ENCODE measurements at regions not wholly inside any gene's neighbourhood (a gene's known extent, or its start where the extent isn't known, plus 50 kb on each side); places are given as distances from the start of the nearest gene placed in this dataset.

DNA sequence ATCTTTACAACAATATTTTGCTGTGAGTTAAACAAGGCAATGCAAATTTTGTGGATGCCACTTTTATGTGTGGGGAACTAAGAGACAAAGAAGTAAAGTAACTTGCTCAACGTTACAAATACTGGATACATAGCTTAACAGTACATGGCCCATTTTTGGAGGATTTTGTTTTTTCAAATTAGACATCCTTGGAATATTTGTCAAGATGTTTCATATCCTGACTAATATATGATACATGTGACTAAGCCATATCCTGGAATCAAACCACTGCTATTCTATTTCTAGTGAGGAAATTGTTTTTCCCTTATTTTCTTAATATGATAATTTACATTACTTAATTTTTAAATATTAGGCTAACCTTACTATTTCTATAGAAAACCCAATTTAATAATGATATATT lies 529.8 kb downstream of the DMRTA1 start:
- Histone ChIP-seq H3K14ac (replicated peaks; ENCODE audit: low read depth, low read length) (no peak overlapping the region), H2BK120ac (ENCODE audit: low read depth, low read length) (no peak overlapping the region), H3K4me3 (ENCODE audit: insufficient read depth, low read depth, low read length) (no peak overlapping the region), H3K18ac (ENCODE audit: low read depth, low read length) (no peak overlapping the region), H3K56ac (ENCODE audit: extremely low read depth, insufficient read depth, low read length) (no peak overlapping the region), H3K4me1 (ENCODE audit: control insufficient read depth, insufficient read depth, low read length) (no peaks in the 10 kb centered on the region), H2AFZ (replicated peaks; ENCODE audit: low read length, poor library complexity) (no peak overlapping the region), H3K9me3 (ENCODE audit: control insufficient read depth, insufficient read depth, low read length) (no peaks in the 10 kb centered on the region), H2BK15ac (ENCODE audit: low read depth, low read length) (no peak overlapping the region), H2BK20ac (ENCODE audit: low read depth, low read length) (no peak overlapping the region), H2BK5ac (ENCODE audit: low read depth, low read length, poor library complexity, severe bottlenecking) (no peak overlapping the region), H3K36me3 (ENCODE audit: control insufficient read depth, insufficient read depth, low read length) (no peaks in the 10 kb centered on the region), H4K8ac (ENCODE audit: low read depth in 2 of 2, low read length in 2 of 2) (no peak overlapping the region), H3K9me1 (ENCODE audit: insufficient read depth, low read length) (no peaks in the 10 kb centered on the region), H3K23ac (ENCODE audit: low read depth, low read length) (no peak overlapping the region), H3K27me3 (ENCODE audit: control insufficient read depth, insufficient read depth, low read length) (no peaks in the 10 kb centered on the region), H3K4ac (ENCODE audit: low read depth, low read length) (no peak overlapping the region), H2AK9ac (replicated peaks; ENCODE audit: low read depth, low read length, poor library complexity) (no peak overlapping the region), H4K20me1 (ENCODE audit: insufficient read depth, low read length) (no peaks in the 10 kb centered on the region), H3K9ac (ENCODE audit: low read depth, low read length) (no peak overlapping the region), H2AK5ac (ENCODE audit: low read depth, low read length) (no peak overlapping the region), H4K5ac (ENCODE audit: low read depth, low read length) (no peak overlapping the region), H3K79me1 (ENCODE audit: low read depth in 1 of 2, low read length in 2 of 2) (no peaks in the 10 kb centered on the region), H3K4me2 (ENCODE audit: low read depth, low read length) (no peak overlapping the region), H4K91ac (ENCODE audit: insufficient read depth, low read depth, low read length) (no peak overlapping the region), H3K27ac (ENCODE audit: insufficient read depth, low read length) (no peak overlapping the region)
- DNase-seq = peak; percentile 55
- dilution Hi-C loops (cut with HindIII; ENCODE audit: low sequenced_read_pairs, unreplicated experiment) = no loop called here
- no CpG with 5 or more reads among the region's 1 CpG for WGBS, 2 experiments (ENCODE audit: extremely low coverage in 2 of 2, insufficient read length in 1 of 2)
- POLR2A ChIA-PET (ENCODE audit: unreplicated experiment) = no interaction called here
- no TSS peak for BruUV-seq (replicated peaks)
- 0 out of 2 replicates have a peak, but pooled peaks have one; percentile 27 for ATAC-seq (ENCODE audit: low read depth)
- in situ Hi-C loops (cut with MboI; ENCODE audit: low sequenced_read_pairs) = no loop called here
- intact Hi-C loops (cut with micrococcal nuclease) = no loop called here
- no peak for TF ChIP-seq MXI1 (IDR thresholded peaks at IDR 0.05; ENCODE audit: borderline replicate concordance, low read depth, low read length)
- TF ChIP-seq, protein P1, sequence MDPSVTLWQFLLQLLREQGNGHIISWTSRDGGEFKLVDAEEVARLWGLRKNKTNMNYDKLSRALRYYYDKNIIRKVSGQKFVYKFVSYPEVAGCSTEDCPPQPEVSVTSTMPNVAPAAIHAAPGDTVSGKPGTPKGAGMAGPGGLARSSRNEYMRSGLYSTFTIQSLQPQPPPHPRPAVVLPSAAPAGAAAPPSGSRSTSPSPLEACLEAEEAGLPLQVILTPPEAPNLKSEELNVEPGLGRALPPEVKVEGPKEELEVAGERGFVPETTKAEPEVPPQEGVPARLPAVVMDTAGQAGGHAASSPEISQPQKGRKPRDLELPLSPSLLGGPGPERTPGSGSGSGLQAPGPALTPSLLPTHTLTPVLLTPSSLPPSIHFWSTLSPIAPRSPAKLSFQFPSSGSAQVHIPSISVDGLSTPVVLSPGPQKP (IDR thresholded peaks at IDR 0.05; ENCODE audit: borderline replicate concordance, low read depth, low read length) = no peak
- TF ChIP-seq RFX5 (IDR thresholded peaks at IDR 0.05; ENCODE audit: low read depth, low read length) = no peak
- TF ChIP-seq RCOR1 (IDR thresholded peaks at IDR 0.05; ENCODE audit: insufficient replicate concordance, low read length) = no peak
- TF ChIP-seq SMC3 (IDR thresholded peaks at IDR 0.05; ENCODE audit: low read depth, low read length) = no peak
- TF ChIP-seq, protein P2, sequence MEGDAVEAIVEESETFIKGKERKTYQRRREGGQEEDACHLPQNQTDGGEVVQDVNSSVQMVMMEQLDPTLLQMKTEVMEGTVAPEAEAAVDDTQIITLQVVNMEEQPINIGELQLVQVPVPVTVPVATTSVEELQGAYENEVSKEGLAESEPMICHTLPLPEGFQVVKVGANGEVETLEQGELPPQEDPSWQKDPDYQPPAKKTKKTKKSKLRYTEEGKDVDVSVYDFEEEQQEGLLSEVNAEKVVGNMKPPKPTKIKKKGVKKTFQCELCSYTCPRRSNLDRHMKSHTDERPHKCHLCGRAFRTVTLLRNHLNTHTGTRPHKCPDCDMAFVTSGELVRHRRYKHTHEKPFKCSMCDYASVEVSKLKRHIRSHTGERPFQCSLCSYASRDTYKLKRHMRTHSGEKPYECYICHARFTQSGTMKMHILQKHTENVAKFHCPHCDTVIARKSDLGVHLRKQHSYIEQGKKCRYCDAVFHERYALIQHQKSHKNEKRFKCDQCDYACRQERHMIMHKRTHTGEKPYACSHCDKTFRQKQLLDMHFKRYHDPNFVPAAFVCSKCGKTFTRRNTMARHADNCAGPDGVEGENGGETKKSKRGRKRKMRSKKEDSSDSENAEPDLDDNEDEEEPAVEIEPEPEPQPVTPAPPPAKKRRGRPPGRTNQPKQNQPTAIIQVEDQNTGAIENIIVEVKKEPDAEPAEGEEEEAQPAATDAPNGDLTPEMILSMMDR (conservative IDR thresholded peaks at IDR 0.05; ENCODE audit: low read depth, low read length) = no peak
- TF ChIP-seq BHLHE40 (IDR thresholded peaks at IDR 0.05; ENCODE audit: low read depth, low read length) = no peak
- TF ChIP-seq RAD21 (IDR thresholded peaks at IDR 0.05; ENCODE audit: low read length) = no peak
- TF ChIP-seq, protein P3, sequence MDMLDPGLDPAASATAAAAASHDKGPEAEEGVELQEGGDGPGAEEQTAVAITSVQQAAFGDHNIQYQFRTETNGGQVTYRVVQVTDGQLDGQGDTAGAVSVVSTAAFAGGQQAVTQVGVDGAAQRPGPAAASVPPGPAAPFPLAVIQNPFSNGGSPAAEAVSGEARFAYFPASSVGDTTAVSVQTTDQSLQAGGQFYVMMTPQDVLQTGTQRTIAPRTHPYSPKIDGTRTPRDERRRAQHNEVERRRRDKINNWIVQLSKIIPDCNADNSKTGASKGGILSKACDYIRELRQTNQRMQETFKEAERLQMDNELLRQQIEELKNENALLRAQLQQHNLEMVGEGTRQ (IDR thresholded peaks at IDR 0.05; ENCODE audit: low read depth, low read length) = no peak
- no peak for TF ChIP-seq MAFK (IDR thresholded peaks at IDR 0.05; ENCODE audit: low read depth, low read length)
- no peak for TF ChIP-seq POLR2A (IDR thresholded peaks at IDR 0.05; ENCODE audit: low read depth, low read length)
- CTCF ChIA-PET = no interaction called here

Measured in IMR-90 (cell line).